ENCODE measurements at regions not wholly inside any gene's neighbourhood (a gene's known extent, or its start where the extent isn't known, plus 50 kb on each side); places are given as distances from the start of the nearest gene placed in this dataset.

DNA sequence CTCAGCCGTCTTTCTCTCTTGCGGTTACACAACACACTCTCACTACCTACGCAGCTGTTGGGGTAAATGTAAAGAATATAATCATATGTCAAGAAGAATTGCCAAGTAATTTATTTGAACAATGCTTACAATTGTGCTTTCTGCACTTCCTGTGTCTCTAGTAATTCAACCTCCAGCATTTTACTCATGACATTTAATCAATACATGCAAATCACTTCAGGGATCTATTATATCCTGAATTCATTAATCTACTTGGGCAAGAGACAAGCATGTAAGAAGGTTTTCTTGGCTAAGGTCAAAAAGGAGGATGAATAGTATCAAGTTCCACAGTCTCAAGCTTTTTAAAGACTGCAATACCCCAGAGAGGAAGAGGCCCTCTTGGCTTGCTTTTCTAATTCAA, 562.9 kb upstream of the ADARB2 start:
- DNase-seq = no peak

DNA sequence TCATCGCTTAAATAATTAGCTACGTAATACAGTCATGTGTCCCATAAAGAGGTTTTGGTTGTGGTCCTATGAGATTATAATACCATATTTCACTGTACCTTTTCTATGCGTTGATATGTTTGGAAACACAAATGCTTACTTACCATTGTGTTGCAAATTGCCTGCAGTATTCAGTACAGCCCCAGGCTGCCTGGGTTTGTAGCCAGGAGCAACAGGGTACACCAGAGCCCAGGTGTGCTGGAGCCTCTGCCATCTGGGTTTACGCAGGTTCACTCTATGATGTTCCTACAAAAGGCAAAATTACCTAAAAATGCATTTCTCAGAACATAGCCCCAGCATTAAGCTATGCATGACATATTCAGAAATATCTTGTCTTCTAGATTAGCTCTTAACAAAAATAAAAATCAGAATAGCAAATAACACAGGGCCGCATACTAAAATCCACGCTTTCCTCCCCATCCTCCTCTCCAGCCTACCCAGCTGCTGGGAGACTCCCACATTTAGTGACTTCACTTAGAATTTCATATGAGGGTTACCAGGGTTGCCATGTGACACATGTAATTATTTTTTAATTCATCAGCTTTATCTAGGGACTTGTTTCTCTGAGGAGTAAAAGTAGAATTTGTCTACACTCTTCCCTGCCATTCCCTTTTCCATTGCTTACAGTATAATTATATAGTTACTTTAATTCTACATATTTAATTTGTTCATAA, 559.0 kb upstream of the ADARB2 start:
- DNase-seq = no peak

DNA sequence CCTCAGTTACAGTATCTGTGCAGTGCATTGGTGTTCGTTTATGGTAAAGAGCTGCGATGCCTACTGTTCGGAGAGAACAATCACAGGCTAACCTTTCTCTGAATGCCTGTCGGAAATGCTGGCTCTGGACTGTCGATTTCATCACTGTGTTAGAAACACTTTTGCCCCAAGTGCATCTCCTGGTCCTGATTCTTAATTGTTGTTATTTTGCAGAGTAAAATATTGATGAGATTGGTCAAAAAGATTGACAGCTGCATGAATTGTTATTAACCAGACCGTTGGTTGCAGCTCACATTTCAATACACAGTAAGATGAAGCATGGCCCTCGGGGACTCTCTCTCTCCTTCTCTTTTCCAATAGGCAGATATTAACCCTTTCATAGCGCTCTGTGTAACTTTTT, 557.4 kb upstream of the ADARB2 start:
- DNase-seq = no peak

DNA sequence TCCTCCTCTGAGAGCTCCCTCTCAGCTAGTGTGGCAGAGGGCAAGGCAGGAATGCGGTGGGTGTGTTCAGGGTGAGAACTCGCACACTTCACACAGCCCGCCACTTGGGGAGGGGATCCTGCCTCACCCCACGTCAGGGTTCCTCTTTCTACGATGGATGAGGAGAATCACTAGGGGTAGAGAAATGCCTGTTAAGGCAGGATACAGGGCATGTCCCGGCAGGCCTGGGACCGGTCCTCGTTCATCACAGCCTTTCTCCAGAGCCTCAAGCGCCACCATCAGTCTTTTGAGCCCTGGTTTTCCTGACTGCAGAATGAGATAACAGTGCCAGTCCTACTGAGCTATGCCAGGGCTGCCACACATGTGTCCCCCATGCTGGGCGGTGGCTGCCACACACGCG, 546.7 kb upstream of the ADARB2 start:
- DNase-seq = no peak

DNA sequence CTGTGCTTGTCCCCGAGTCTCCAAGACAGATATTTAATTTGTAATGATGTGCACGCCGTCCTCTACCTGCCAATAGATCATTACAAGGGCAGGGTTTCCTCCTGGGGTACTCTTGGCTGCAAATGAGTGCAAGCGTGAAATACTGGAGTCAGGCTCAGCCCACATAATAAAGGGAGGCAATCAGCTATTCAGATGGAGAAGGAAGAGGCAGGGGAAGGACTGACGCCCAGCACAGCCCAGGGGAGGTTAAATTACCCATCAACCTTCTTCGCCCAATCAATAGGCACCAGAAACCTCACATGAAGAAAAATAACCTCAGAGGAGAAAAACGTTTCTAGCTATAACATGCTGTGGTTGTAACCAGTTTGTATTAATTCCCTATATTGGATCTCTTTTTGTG, 544.9 kb upstream of the ADARB2 start:
- no peak for DNase-seq

DNA sequence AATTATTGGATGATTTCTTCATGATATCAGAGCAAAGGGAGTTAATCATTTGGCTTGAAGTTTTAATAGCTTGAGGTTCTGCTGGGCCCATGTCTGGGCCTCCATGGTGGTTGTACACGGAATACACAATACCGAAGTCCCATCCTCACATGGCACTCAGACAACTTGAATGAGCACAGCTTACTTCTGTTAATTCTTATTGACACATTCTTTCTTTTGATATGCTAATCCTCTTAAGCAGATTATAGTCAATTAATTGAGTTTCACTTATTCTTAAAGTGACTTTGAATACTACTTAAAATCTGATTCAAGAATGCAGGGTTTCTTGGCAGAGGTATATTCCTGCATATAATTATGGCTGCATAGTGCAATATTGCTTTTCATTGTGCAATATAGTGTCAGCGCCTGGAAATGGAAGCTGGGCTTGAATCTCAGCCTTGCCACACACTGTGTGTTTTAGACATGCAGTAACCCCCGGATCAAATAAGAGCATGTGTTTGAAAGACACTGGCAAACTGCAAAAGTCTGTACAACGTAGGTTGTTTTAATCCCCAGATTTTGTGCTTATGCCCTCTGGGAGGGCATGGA, 543.5 kb upstream of the ADARB2 start:
- DNase-seq = no peak

DNA sequence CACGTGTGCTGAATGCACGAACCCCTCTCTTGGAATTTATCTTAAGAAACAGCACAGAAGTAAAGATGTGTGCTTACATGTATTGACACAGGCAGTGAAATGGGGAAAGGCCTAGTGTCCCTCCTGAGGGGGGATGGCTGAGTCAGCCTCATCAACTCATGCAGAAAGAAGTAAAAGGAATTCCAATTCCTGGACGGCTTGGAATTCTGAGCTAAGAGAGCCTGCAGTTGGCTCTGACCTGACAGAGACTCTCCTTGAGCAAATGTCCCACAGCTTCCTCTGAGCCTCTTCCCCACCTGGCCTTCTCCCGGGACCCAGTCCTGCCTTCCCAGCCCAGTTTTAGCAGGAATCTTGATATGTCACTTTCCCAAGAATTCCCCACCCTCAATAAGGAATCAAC, 542.4 kb upstream of the ADARB2 start:
- DNase-seq = no peak

DNA sequence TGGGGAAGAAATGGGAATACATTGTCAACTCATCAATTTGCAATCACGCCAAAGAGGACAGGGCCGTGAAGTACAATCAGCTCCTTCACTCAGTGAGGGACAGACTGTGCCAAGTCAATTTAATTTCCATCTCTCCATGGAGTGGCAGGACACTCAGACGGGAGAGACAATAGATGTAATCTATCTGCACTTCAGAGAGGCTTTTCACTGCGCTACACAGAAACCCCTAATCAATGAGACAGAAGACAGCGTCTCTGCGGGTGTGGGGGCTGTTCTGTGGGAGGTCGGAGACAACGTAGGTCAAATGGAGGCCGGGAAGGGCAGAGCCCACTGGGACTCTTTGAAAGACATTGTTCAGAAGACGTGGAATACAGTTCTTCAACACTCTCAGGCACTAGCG, 541.0 kb upstream of the ADARB2 start:
- DNase-seq = no peak

DNA sequence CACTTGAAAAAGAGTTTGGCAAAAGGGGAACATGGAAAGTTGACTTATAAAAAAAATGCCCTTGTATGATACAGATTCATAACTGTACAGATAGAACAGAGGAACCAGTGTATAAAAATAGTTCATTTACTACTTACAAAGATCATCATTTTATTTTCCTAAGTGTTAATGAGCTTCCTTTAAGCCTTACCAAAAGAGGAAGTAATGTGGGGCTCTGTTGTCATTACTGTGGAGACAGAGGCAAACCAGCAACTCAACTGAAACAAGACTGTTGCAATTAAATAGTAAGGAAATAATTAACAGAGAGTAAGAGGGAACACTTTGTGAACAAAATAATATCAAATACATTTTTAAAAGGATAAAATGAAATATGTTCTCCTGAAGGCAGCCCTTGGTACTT, 526.2 kb upstream of the ADARB2 start:
- DNase-seq = no peak

DNA sequence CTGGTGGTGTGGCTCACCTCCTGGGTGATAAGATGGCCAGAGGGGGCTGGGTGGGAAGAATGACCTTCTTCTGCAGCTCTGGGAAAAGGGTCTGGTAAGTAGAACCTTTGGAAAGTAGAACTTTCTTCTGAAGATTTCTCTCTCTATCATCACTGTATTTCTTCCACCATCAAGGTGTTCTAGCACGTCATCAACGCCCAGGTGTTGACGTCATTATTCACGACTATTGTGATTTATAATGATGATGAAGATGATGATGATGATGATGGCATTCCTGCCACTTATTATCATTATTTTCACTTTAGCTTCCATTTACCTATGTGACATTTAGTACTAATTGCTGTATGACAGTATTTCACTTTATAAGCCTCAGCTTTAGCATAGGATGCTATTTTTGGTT, 525.6 kb upstream of the ADARB2 start:
- DNase-seq = no peak

DNA sequence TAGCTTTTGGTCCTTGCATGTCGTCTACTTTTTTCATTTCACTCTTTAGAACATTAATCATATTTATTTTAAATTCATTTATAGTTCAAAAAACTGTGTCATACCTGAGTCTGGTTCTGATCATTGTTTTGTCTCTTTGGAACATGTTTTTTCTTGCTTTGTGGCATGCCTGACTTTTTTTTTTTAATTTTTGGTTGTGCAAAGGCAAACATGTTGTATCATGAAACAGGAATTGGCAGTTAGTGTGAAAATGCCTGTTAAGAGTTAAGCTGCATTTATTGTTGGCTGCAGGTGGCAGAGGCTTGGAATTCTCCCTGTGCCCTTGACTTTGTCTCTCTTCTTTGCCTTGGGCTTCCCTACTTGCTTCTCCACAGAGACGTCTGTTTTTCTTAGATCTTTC, 525.0 kb upstream of the ADARB2 start:
- no peak for DNase-seq

DNA sequence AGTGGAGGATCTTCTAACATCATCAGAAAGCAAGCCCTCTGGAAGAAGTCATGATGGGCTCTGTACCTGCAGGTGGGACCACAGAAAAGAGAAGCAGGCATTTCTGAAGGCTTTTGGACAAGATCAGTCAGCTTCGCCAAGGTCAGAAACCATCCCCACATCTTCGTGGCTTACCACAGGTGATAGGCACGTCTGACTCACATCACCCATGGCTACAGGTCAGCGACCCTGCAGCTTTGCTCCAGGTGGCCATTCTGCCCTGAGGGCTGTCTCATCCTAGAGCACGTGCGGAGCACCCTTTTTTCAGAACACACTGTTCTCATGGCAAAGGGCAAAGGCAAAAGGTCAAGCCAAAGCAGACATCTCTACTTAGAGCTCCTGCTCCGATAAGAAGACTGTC, 518.9 kb upstream of the ADARB2 start:
- no peak for DNase-seq

DNA sequence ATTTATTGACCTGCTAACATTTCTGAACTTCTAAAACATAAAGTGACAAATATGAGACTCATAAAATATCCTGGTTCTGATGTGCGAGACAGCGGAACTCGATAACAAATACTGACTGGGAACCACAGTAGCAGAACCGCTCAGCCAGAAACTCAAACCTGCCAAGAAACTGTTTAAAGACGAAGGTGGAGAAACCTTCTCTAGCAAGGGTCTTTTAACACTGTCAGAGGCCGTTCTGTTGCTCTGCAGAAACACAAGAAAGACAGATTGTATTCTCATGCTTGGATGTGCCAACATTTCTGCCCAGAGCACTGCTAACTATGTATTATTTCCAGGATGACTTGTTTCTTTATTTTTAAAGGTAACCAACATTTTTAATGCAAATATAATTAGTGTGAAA, 514.8 kb upstream of the ADARB2 start:
- DNase-seq = no peak

DNA sequence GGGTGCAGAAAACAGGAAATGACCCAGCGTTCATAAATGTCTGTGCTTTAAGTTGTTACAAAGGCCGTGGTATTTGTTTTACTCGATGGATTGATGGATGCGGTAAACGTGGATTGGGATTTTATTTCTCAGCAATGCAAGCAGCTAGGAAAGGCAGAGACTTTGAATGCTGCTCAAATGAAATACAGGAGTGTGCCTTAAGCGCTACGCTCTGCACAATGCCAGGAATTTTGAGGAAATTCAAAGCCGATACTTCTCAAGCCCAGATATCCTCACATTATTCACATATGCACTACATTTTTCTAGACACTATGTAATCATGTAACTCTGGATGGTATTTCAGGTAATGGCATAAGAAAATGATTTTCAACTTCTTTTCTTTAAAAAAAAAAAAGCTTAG, 514.3 kb upstream of the ADARB2 start:
- no peak for DNase-seq

DNA sequence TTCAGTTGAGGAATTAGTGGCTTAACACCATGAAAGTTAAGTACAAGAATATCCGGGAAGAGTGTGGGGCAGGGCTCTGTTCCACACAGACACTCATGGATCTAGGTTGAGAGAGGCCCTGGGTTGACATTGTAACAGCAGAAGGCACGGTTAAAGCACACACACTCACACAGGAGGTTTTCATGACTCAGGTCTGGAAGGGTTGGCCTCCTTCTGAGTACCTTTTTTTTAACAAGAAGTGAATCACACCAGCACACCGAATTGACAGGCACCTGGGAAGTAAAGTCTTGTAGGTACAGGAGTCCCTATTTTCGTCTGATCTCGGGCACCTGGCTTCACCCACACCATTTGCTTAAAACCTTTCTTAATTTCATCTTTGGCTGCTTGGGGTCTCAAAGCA, 509.4 kb upstream of the ADARB2 start:
- DNase-seq = no peak

DNA sequence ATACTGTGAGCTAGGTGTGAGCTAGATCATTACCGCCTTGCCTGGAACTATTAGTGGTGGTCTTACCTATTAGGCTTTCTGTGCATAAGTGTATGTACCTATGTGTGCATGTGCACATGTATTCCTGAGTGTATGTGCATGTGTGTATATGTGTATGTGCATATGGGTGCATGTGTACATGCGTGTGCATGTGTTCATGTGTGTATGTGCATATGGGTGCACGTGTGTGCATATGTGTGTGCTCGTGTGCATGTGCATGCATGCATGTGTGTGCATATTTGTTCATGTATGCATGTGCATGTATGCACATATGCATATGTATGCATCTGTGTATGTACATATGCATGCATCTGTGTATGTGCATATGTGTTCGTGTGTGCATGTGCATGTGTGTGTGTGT, 508.3 kb upstream of the ADARB2 start:
- DNase-seq = no peak

DNA sequence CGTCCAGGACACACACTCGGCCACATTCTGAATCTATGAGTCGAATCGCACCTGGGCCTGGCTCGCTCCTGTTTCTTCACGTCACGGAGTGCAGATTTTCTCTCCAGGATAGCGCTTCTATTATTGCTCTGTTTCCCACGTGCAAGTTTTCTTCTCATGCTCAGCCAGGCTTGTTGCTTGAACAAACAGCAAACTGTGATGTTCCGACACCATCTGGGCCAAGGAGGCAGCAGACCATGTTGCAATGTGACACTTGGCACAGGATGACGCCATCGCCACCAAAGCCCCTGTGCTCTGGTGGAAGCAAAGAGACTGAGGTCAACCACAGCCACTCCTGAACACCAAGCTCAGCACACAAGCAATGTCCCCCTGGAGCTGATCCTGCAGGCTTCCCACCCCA, 507.1 kb upstream of the ADARB2 start:
- DNase-seq = no peak

DNA sequence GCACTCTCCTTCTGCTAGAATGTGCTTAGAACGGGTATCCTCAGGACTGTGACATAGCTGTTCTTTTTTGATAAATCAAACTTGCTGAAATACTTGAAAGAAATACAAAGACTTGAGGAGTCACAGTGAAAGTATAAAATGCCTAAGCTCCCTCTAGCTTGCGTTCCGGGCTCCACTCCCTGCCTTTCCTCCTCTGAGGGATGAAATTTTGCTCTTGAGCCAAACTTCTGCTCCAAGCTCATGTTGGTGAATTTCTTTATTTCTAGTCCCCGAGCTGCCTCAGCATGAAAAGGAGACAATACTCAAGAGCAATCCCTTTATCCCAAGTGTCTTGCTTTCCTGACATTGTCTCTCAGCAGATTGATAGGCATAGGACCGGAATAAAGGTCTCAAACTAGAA, 499.6 kb upstream of the ADARB2 start:
- no peak for DNase-seq

DNA sequence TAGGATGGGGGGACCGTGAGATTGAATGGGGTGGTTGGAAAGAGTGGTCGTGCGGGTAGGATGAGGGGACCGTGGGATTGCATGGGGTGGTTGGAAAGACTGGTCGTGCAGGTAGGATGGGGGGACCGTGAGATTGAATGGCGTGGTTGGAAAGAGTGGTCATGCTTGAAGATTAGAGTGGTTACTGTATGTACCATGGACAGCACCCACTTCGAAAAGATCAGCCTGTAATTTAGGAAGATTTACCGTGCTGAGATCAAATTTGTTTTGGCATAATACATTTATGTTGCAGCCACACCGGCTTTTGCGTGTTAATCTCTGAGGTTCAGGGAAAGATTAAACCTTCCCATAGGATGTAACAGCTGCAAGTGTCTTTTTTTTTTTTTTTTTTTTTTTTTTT, 495.2 kb upstream of the ADARB2 start:
- DNase-seq = no peak

DNA sequence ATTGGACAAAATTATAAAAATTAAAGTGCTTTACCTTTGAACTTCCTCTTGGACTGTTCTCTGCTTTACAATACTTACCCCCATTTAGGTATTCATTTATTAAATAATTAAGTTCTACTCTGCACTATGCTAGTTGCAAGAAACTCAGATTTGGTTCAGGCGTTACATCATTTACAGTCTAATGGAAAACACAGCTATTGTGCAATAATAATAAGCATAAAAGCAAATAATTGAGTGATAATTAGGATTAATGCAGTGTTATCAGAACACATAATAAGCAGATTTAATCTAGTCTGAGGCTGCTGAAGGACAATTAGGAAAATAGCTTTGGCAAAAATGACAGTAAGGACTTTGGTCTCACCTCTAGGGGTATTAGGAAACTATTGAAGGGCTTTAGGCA, 493.2 kb upstream of the ADARB2 start:
- no peak for DNase-seq

DNA sequence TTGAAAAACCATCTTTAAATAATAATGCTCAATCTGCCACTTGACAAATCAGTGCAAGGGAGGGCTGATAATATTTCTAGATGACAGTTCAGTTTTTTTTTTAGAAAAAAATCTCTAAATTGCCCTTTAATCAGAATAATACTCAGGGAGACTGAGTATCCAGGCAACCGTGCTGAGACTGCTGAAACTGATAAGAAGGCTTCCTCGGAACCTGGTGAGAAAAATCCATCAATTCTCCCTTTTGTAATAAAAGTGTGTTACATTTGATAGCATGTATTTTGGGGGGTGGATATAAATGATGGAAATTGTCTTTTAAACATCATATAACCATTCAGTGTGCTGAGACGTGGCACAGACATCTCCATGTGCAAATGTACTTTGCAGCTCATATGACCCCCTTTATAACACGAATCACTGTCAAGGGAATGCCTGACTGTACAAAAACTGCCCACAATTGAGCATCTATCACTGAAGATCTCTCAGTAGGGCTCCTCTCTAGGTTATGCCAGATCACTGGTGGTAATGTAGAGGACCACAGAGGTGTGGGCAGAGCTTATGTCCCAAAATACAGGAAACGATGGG, 491.1 kb upstream of the ADARB2 start:
- DNase-seq = no peak

DNA sequence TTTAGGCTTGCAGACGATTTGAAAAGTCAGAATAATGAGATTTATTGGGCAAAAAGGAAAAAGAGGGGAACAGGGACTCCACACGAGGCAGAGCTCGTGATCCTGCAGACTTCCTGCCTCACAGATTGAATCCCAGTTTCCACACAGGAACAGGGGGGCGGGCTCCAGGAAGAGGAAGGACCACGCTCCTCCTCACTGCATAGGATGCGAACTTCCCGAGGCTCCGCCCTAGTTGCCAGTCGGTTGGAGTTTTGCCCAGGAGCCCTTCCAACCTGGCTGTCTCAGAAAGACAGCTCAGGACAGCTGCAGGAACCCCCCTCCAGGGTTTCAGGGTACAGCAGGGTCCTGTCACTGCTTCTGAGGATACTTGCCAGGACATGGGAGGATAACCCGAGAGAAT, 488.3 kb upstream of the ADARB2 start:
- no peak for DNase-seq

DNA sequence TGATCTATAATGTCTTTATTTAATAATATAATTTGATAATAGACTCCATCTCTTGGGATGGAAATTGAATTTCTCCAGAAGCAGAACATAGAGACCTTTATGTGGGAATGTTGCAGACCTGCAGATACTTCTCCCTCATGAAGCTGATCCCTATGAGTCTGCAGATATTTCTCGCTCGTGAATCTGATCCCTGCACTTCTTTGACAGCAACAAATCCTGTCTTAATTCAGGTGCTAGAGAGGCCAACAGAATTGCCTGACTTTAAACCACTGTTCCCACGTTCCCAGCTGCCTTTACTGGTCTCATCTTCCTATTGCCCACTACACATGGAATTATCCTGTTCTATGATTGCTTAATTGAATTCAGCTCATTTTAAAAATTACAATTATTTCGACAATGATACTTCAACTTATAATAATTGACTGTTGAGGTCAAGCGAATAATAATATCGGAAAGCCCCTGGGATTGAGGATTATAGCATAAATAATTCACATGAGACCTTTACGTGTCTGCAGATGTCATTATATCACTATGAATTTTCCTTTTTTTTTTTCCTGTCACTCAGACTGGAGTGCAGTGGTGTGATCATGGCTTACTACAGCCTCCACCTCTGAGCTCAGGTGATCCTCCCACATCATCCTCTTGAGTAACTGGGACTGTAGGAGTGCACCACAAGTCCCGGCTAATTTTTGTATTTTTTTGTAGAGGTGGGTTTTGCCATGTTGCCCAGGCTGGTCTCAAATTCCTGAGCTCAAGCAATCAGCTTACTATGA, 486.4 kb upstream of the ADARB2 start:
- no peak for DNase-seq

DNA sequence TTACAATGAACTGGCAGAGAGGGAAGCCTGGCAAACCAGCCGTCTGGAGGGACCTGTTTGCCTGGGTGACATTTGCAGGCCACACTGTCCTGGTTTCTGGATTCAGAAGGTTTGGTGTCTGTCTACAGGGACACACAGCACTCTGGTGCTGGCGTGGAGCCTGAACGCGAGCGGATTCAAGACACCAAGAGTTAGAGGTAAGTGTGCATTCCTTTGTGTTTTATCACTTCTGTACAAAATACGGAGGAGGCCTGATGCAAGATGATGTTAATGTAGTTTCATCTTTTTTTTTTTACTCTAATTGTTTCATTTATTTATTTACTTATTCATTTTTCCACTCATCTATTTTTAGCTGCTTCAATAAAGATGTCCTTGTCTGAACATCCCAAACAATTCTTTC, 485.3 kb upstream of the ADARB2 start:
- no peak for DNase-seq

All from activated CD4-positive, CD25-positive, alpha-beta regulatory T cell treated with anti-CD3 and anti-CD28 coated beads, Interleukin-2, amount 50 U/mL, for 72 hours (primary cell).